GM18505 (cell line): ENCODE measurements at regions not wholly inside any gene's neighbourhood (a gene's known extent, or its start where the extent isn't known, plus 50 kb on each side); places are given as distances from the start of the nearest gene placed in this dataset.
"Not testable (repeated sequence)": the region's sequence is repeated elsewhere in the genome, so short reads cannot be mapped to it uniquely, and the experiment has no call there.

Experiments
- ATAC-seq: cut with Tn5 transposase; IDR thresholded peaks from one replicate; pipeline ENCODE4 v1.9.1; 2021; ENCODE audit not compliant: unreplicated experiment
- POLR2A ChIP-seq: IDR thresholded peaks from 4 replicates; pipeline ENCODE4 v1.6.1; 2011; ENCODE audit warnings: borderline replicate concordance; ENCODE audit not compliant: insufficient read depth, insufficient read length; ENCODE audit errors: extremely low read depth

GRCh38 chr3:88725440-88726165 is 381.8 kb upstream of the EPHA3 start:
- TF ChIP-seq POLR2A, result no peak
- ATAC-seq, result no peak

- no peak for ATAC-seq
- no peak for TF ChIP-seq POLR2A
Observed at GRCh38 chr3:88732186-88732585, 375.2 kb upstream of the EPHA3 start.

GRCh38 chr3:88742106-88742505 is 365.3 kb upstream of the EPHA3 start:
- TF ChIP-seq POLR2A, result no peak
- ATAC-seq, result no peak

- TF ChIP-seq POLR2A, result no peak
- ATAC-seq, result no peak
Observed at GRCh38 chr3:88742674-88743507, 364.5 kb upstream of the EPHA3 start.

- no peak for ATAC-seq
- TF ChIP-seq POLR2A, result no peak
Observed at GRCh38 chr3:88744896-88745295, 362.5 kb upstream of the EPHA3 start.

GRCh38 chr3:88747145-88747544 is 360.3 kb upstream of the EPHA3 start:
- ATAC-seq, result not testable (repeated sequence)

- ATAC-seq, result no peak
- TF ChIP-seq POLR2A, result no peak
Observed at GRCh38 chr3:88758676-88759075, 348.7 kb upstream of the EPHA3 start.

- no peak for ATAC-seq
- TF ChIP-seq POLR2A, result no peak
Observed at GRCh38 chr3:88767746-88768145, 339.7 kb upstream of the EPHA3 start.

- no peak for ATAC-seq
- no peak for TF ChIP-seq POLR2A
Observed at GRCh38 chr3:88773766-88774165, 333.7 kb upstream of the EPHA3 start.

- no peak for TF ChIP-seq POLR2A
- ATAC-seq, result no peak
Observed at GRCh38 chr3:88775026-88775690, 332.3 kb upstream of the EPHA3 start.

- ATAC-seq, result no peak
- no peak for TF ChIP-seq POLR2A
Observed at GRCh38 chr3:88779482-88779881, 327.9 kb upstream of the EPHA3 start.

- ATAC-seq, result no peak
- TF ChIP-seq POLR2A, result no peak
Observed at GRCh38 chr3:88784925-88785324, 322.5 kb upstream of the EPHA3 start.

- no peak for ATAC-seq
- no peak for TF ChIP-seq POLR2A
Observed at GRCh38 chr3:88785841-88786240, 321.6 kb upstream of the EPHA3 start.

GRCh38 chr3:88795503-88795902 is 311.9 kb upstream of the EPHA3 start:
- no peak for ATAC-seq
- TF ChIP-seq POLR2A, result no peak
